ENCODE measurements at regions not wholly inside any gene's neighbourhood (a gene's known extent, or its start where the extent isn't known, plus 50 kb on each side); places are given as distances from the start of the nearest gene placed in this dataset.

DNA sequence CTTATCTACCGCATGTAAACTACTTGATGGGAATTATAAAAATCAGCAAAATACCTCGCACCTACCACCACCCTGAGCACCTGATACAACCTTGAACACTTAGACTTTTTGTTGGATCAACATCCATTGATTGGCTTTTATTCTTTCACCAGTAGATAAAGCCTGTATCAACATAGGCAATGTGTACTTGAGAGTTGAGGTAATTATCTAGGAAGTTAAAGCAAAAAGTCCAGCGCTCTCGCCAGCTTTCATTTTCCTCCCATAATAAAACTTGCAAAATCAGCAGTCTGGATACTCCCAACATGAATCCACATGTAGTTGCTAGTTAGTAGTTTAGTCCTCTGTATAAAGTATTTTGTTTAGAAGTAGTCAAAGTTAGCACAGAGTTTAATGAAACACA, 132.0 kb upstream of the PRDM1 start:
- DNase-seq = no peak

DNA sequence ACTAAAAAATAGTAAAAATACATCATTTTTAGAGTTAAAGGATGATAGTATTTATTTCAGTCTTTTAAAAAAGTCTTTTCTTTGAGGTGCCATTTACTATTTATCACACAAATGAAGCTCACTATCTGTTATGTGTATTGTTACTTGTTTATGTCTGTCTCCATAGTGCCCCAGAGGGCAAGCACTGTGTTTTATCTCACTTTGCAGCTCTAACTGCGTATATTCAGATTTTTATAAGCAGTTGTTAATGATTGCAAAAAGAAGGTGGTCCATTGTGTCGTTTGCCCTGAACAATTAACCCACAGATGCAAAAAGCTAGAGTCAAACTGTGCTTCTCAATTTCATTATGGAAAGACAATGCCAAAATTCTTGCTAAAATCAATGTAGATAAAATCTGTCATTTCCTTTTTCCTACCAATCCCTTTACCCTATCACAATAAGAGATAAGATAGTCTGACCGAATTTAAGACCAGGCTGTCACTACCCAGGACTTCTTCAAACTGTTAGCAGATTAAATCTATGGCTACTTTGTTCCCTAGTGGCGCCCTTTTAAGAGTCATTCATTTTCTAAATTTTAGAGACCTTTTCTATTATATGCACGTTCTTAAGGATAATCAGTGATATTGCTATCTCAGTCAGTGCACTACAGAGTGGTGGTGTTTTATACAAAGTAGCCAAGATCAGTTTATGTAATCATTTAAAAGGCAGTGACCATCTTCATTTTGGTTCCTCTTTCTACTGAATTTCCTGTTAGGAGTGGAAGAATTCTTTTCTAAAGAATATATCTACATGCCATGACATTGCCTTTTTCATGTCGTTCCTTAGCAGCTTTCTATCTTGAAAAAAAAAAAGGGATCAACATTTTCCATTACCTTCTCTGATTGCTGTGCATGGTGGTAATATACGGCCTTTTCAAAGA, 133.1 kb upstream of the PRDM1 start:
- no peak for DNase-seq

DNA sequence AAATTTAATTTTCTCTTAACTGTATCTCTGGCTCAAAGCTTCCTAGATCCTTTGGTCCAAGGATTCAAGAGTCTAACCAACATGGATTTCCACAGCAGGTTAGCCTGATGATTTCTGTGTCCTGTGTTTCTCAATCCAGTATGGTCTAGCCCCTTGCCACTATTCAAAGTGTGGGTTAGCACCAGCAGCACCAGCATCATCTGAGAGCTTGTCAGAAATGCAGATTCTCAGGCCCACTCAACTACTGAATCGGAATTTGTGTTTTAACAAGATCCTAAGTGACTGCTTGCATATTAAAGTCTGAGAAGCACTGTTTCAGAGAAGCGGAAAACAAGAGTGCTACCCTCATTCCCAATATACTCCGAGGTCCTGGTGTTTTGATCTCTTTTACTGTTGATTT, 133.8 kb upstream of the PRDM1 start:
- no peak for DNase-seq

DNA sequence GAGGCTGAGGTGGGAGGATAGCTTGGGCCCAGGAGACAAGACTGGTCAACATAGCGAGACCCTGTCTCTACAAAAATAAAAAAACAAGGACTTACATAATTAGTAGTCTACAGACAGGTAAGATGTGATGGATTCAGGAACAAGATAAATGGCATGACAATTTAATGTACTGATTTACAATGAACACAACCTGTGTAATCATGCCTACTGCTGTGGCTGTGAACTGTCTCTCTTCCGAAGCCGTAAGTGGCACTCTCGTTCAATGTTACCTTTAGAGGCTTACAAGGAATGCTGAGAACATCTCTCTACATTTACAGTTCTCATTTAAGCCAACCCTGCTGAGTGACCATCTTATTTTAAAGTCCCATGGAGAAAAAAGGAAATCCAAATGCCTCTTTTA, 134.8 kb upstream of the PRDM1 start:
- no peak for DNase-seq

DNA sequence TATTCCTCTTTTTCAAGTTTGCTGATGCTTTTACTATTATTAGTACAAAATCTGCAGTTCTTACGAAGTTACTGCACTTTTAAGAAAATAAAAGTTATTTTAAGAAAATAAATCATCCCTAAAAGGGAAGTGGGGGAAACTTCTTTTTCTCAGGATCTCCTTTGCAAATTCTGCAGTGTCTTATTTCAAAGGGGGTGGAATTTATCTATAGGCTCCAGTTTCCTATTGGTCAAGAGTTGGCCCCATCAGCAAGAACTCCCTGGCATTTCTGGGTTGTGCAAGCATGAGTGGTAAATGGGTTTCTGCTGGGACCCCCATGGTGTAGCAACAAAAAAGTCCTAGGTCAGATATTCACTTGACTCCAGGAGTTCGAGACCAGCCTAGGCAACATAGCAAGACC, 136.3 kb upstream of the PRDM1 start:
- no peak for DNase-seq

DNA sequence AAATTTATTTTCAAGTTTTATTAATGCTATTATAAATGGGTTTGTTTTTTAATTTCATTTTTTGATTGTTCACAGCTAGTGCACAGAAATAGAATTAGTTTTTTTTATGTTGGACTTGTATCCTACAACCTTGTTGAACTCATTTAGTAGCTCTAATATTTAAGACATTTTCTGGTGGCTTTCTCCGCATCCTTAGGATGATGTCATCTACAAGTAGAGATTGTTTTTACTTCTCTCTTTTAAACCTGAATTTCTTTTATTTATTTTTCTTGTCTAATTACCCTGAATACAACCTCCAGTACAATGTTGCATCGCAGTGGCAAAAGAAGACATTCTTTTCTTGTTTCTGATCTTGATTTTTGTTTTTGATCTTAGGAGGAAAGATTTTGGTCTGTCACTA, 142.6 kb upstream of the PRDM1 start:
- DNase-seq = no peak

DNA sequence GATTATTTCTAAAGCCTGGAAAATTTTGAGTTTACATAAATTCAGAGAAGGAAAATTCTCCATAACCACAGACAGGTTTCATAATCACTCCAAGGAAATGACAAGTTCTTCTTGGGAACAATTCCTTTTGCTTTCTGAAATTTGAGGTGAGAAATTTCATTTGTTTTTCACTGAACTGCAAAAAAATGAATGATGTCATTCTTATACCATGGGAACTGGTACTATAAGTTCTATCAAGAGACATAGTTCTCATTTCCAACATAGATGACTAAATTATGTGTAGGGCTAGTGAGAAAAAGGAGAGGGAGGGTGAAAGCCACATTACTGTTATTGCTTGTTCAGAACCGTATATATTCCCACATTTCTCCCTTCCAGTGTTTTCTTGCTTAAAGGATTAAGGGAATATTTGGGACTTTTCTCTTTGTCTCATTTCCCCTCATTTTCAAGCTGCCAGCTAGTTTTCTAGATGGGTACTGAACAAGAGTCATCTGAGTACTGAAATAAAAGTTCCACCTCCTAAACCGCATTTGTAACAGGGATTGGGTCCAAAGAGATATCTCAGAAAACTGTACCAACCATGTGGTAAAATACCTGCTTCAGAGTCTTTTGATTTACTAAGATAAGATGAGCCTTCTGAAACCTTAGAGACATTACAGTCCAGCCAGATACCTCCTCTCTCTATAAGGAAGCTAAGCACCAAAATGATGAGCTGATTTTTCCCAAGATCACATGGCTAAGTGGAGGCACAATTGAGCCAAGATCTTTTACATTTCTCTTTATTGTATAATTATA, 144.3 kb upstream of the PRDM1 start:
- DNase-seq = no peak

DNA sequence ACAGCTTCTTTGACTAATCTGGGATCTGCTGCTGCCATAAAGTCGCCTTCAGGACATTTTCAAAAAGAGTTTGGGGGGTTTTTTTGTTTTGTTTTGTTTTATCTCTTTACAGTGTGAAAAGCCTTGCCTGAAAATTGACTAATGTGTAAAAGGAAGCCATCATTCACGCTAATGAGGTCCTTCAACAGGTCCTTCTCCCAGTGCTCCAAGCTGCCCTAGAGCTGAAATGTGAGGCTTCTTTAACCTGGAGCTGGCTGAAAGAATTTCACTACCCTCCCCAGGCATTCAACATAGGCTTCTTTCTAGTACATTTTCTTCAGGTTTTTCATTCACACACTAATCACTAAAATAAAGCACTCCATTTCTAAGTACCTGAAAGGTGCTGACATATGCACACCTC, 145.1 kb upstream of the PRDM1 start:
- DNase-seq = no peak

DNA sequence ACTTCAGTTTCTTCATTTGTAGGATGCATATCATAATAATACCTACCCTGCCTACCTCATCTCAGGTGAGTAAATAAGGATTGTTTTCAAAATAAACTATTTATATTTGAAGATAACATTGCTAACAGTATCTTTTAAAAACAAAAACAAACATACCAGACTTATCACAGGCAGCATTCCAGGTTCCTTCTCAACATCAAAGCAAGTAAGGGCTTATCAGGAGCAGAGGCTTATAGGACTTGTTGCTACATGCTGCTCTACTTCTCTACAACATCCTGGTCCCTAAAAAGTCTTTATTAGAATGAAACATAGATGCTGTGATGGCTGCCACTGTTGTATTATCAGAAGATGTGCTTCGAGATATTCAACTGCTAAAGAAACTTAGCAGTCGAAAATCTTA, 149.2 kb upstream of the PRDM1 start:
- DNase-seq = no peak

DNA sequence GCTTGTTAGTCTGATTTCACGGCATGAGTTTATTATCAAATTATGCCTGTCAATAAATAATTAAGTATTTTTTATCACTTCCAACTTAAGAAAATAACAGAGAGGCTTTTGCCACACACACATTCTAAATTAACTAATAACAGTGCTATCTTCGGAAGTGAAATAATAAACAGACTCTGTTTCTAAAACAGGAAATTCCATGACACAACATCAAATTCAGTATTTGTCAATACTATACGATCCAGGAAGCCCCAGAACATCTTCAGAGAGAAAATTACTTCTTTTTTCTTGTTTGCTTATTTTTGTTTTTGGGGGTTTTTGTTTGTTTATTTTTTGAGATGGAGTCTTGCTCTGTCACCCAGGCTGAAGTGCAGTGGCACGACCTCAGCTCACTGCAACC, 150.7 kb upstream of the PRDM1 start:
- DNase-seq = no peak

DNA sequence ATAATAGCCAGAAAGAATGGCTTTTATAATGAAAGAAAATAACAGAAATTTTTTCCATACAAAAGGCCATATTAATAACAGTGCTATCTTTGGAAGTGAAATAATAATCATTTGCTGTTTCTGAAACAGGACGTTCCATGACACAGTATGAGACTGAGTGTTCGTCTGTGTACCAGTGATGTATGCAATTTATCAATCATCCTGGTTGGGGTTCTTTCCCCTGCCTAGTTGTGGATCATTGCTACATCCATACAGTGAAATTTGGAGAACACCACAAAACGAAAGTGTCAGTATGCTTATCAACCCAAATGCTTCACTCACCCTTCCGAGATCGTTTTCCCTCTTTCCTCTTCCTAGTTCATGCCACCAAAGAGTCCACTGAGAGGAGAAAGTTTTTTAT, 151.4 kb upstream of the PRDM1 start:
- no peak for DNase-seq

DNA sequence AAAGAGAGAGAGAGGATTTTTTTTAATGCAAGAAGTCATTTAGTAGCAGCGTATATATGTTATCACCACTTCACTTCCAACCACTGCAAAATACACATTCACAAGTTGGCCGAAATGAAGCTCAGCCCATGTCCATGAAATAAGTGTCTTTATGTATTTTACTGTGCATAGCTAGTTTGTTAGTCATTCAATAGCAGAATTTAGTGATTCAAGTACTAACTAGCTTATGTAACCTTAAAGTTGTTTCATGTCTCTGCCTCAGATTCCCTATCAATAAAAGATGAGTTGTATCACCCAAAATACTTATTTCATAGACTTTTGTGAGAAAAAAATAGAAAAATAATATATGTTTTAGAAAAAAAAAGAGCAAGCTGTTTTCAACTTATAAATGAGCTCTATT, 153.7 kb upstream of the PRDM1 start:
- DNase-seq = no peak

DNA sequence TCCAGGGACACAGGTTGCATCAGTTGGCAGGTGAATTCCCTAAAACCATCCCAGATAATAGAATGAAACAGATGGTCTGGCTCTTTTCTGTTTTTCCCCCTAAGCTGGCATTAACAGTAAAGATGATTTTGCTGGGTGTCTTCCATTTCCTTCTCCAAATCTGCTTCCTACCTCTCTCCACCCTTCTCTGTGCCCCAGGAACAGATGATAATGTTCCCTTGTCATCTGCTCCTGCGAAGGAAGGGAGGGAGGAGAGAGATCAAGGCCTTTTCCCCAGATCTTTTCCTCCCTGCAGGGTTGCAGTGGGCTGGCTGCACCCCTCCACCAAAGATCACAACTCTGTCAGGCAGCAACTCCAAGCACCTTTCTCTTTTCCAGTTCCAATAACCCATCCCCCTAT, 156.5 kb upstream of the PRDM1 start:
- no peak for DNase-seq

DNA sequence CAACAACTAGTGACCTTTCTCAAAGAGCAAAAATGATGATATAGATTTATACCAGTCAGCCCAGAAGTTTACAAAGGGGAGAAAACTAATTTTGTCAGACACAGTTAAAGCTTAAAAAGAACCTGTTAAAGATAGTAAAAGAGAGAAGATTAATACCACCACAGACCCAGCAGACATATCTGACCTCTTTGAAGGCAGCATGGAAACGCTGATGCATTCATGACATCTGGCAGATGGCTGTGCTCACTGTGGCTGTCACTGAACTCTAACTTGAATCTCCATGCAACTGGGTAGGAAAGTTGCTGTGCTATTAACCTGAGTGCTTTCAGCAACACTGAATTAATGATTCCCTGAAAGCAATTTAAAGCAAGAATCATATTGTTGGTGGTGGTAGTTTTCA, 159.8 kb upstream of the PRDM1 start:
- DNase-seq = no peak

DNA sequence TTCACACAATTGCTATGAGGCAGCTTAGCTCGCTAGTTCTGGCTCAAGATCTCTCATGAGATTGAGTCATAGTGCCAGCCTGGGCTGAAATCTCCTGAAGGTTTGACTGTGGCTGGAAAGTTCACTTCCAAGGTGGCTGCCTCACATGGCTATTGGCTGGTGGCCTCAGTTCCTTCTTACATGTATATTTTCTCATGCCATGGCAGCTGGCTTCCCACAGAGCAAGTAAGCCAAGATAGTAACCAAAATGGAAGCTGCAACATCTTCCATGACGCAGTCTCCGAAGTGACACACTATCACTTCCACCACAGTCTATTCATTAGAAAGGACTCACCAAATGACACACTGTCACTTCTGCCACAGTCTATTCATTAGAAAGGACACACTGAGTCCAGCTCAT, 160.4 kb upstream of the PRDM1 start:
- no peak for DNase-seq

DNA sequence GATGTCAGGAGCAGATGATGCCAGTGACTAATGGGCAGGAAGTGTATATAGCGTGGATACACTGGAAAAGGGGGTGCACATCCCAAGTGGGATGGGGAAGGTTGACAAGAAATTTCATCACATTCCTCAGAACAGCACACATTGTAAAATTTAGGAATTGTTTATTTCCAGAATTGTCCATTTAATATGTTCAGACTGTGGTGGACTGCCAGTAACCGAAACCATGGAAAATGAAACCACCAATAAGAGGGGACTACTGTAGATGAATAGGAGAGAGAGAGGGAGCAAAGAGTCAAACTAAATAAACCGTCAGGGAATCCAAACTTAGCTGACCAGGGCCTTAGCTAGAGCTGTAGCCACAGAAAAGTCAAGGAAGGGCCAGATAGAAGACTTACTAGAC, 164.4 kb upstream of the PRDM1 start:
- no peak for DNase-seq

DNA sequence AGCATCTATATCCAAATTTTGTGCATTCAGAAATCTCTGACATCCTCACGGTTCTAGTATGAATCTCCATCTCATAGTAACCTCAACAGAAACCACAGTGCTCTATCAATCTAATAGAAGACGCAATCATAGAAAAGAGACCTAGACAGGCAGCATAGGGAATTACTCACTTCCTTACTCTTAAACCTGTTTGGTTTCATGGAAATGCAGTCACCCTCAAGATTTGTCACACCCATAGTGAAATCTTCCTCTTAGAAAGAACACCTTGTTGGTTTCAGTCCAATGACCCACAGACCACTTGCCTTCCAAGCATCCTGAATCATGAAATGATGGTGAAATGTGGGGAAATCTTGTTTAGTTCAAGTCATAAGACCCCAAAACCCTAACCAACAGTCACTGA, 166.1 kb upstream of the PRDM1 start:
- no peak for DNase-seq

DNA sequence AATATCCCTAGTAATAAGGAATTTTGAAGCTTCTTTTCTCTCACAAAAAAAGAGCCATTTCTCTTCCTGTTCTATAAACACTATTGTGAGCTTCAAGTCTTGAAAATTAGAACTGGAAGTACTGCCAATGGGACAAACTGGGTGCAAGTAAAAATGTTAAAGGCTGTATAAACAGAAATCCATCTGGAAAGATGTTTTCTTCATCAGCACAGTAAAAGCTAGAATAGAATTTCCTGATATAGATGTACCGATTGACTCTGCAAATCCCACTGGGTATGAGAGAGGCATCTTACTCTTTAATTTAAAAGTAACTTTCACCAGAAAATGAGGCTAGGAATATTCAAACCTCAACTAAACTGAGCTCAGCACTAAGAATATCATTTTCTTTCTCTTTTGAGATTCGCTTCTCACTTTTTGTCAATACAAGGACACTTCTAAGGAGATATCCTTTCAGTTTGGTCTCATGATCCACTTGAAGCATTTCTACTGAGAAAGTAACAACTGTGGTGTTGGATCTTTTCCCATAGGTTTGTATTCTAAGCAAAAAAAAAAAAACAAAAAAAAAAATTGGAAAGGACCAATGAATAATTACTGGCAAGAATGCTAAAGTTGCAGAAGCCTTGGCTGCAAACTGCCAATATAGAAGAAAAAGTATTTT, 169.0 kb upstream of the PRDM1 start:
- no peak for DNase-seq

DNA sequence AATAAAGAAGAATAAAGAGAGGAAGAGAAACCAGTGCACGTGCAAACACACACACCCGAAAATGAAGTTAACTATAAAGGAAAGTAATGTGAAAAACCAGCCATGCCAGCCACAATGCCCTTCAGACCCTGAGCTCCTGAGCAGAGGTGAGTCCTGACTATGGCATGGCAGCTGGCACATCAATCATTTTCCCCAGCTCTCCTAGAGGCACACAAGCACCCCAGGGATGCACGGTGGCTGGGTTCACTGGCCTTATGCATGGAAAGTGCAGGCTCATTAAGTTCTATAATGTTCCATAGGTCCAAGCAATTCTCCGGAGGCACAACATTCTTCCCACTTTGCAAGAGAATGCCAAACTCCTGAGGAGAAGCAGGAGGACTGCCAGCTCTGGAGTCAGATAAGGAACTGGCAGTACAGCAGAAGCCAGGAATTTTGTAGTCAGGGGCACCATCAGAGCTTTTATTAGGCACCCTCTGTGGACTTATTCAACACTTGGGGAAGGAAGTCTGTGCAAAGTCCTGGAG, 175.0 kb upstream of the PRDM1 start:
- DNase-seq = no peak

DNA sequence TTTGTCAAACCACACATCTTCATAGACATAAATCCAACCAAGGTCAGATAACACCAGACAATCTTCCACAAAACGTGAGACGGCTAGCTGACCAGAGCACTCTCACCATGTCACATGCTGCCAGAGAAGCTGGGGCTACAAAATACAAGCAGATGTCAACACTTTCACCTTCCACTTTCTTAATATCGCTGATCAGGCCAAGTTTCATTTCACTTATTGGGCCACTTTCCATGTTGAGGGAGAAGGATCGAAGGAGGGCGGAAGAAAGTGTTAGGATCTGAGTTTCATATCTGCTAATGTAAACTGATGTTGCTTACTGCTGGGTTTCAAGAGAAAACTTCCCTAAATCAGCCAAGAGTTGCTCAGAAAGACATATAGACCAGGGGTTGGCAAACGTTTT, 177.0 kb upstream of the PRDM1 start:
- peak; percentile 35 for DNase-seq

DNA sequence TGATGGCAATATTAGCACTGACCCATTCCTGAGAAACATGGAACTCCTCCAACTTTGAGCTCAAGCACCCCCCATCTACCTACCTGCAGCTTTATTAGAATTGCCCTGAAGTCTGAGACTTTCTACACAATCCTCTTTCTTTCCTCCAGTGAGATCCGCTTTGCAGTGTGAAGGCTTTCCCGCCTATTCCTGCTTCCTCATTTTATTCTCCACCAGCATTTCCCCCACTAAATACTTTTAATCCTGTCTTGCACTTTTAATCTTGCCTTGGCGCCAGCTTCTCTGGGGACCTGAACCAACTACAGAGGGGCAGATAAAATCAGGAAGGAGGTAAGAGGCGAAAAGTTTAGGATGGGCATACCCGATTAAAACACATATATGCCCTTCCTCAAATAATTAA, 178.1 kb upstream of the PRDM1 start:
- no peak for DNase-seq

DNA sequence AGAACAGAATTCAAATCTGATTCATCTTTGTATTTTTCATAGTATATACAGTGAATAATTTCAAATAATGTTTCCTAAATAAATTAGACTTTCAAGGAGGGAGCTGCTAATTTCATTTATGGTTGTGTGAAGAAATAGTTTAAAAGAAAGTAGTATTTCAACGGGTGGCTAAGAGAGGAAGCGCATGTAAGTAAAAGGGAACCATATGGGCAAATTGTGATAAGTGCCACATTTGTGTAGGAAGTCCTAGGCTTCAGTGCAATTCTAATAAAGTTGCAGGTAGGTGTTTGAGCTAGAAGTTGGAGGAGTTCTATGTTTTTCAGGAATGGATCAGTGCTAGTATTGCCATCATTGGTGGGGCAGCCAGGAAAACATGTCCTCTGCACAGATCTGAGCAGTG, 178.8 kb upstream of the PRDM1 start:
- no peak for DNase-seq

DNA sequence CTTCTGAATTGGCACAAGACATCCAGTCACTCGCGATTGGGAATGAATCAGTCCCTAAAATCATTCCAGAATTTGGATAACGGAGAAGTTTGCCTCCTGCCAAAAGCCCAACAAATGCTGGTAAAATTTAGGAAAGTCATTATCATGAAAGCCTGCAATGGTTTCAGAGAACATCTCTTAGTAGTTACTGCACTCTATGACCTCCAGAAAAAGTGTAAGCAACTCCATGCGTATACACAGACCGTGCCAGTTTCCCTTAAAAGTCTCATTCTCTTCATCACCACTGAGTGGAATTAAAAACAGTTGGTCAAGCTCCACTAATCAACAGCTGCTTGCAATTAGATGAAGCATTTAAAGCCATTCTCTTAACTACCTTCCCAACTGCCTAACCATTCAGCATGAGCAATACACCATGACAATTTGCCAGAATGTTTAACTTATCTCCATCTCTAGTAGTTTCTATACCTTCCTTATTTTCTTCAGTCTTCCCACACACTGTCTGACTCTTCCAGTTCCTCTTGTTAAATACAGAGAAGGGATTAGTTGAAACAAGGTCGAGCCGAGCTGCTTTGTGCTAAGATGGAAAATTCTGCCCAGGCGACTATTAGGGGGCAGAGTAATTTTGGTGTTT, 183.6 kb upstream of the PRDM1 start:
- DNase-seq = no peak
